ENCODE measurements at regions not wholly inside any gene's neighbourhood (a gene's known extent, or its start where the extent isn't known, plus 50 kb on each side); places are given as distances from the start of the nearest gene placed in this dataset.
"Not testable (repeated sequence)": the region's sequence is repeated elsewhere in the genome, so short reads cannot be mapped to it uniquely, and the experiment has no call there.

- no peak for DNase-seq (ENCODE audit: extremely low read depth in 1 of 2, low read depth in 1 of 2)
Observed at GRCh38 chrY:19644889-19645638, 99.5 kb downstream of the KDM5D start.

- DNase-seq (ENCODE audit: extremely low read depth in 1 of 2, low read depth in 1 of 2): no peak
Observed at GRCh38 chrY:19637651-19638347, 106.7 kb downstream of the KDM5D start.

- DNase-seq (ENCODE audit: extremely low read depth in 1 of 2, low read depth in 1 of 2): no peak
Observed at GRCh38 chrY:19628926-19629325, 115.6 kb downstream of the KDM5D start.

- no peak for DNase-seq (ENCODE audit: extremely low read depth in 1 of 2, low read depth in 1 of 2)
Observed at GRCh38 chrY:19622392-19622791, 122.1 kb downstream of the KDM5D start.

GRCh38 chrY:19621756-19622155, 122.8 kb downstream of the KDM5D start:
- no peak for DNase-seq (ENCODE audit: extremely low read depth in 1 of 2, low read depth in 1 of 2)

- no peak for DNase-seq (ENCODE audit: extremely low read depth in 1 of 2, low read depth in 1 of 2)
Observed at GRCh38 chrY:19601113-19601512, 143.4 kb downstream of the KDM5D start.

GRCh38 chrY:19600711-19601110, 143.8 kb downstream of the KDM5D start:
- no peak for DNase-seq (ENCODE audit: extremely low read depth in 1 of 2, low read depth in 1 of 2)

GRCh38 chrY:19590235-19590634, 154.3 kb downstream of the KDM5D start:
- no peak for DNase-seq (ENCODE audit: extremely low read depth in 1 of 2, low read depth in 1 of 2)

GRCh38 chrY:19589664-19590063, 154.9 kb downstream of the KDM5D start:
- DNase-seq (ENCODE audit: extremely low read depth in 1 of 2, low read depth in 1 of 2): no peak

- no peak for DNase-seq (ENCODE audit: extremely low read depth in 1 of 2, low read depth in 1 of 2)
Observed at GRCh38 chrY:19587311-19587710, 157.2 kb downstream of the KDM5D start.

- not testable (repeated sequence) for DNase-seq (ENCODE audit: extremely low read depth in 1 of 2, low read depth in 1 of 2)
Observed at GRCh38 chrY:19580990-19581389, 163.5 kb downstream of the KDM5D start.

GRCh38 chrY:19578281-19578874, 166.1 kb downstream of the KDM5D start:
- no peak for DNase-seq (ENCODE audit: extremely low read depth in 1 of 2, low read depth in 1 of 2)

- no peak for DNase-seq (ENCODE audit: extremely low read depth in 1 of 2, low read depth in 1 of 2)
Observed at GRCh38 chrY:19577250-19577649, 167.3 kb downstream of the KDM5D start.

GRCh38 chrY:19574939-19575338, 169.6 kb downstream of the KDM5D start:
- no peak for DNase-seq (ENCODE audit: extremely low read depth in 1 of 2, low read depth in 1 of 2)

GRCh38 chrY:19573646-19574045, 170.9 kb downstream of the KDM5D start:
- no peak for DNase-seq (ENCODE audit: extremely low read depth in 1 of 2, low read depth in 1 of 2)

GRCh38 chrY:19570999-19571398, 173.5 kb downstream of the KDM5D start:
- no peak for DNase-seq (ENCODE audit: extremely low read depth in 1 of 2, low read depth in 1 of 2)

- no peak for DNase-seq (ENCODE audit: extremely low read depth in 1 of 2, low read depth in 1 of 2)
Observed at GRCh38 chrY:19567943-19568342, 176.6 kb downstream of the KDM5D start.

GRCh38 chrY:19567051-19567921, 177.2 kb downstream of the KDM5D start:
- DNase-seq (ENCODE audit: extremely low read depth in 1 of 2, low read depth in 1 of 2): peak in 1 of 2 donors; percentile 72

- no peak for DNase-seq (ENCODE audit: extremely low read depth in 1 of 2, low read depth in 1 of 2)
Observed at GRCh38 chrY:19559161-19559560, 185.4 kb downstream of the KDM5D start.

- DNase-seq (ENCODE audit: extremely low read depth in 1 of 2, low read depth in 1 of 2): no peak
Observed at GRCh38 chrY:19549671-19550466, 194.7 kb downstream of the KDM5D start.

All from stimulated activated CD8-positive, alpha-beta memory T cell treated with anti-CD3 and anti-CD28 coated beads, Interleukin-7, amount 100 ng/mL, for 48 hours (primary cell).